Activated T-cell treated with anti-CD3 and anti-CD28 coated beads, Interleukin-2, amount 50 U/mL, for 24 hours (primary cell): ENCODE measurements at regions not wholly inside any gene's neighbourhood (a gene's known extent, or its start where the extent isn't known, plus 50 kb on each side); places are given as distances from the start of the nearest gene placed in this dataset.
"Not testable (repeated sequence)": the region's sequence is repeated elsewhere in the genome, so short reads cannot be mapped to it uniquely, and the experiment has no call there.

Experiments
- DNase-seq: peaks from one replicate; pipeline ENCODE4 v3.0.0-alpha.2; 2020
- H3K27ac Mint-ChIP-seq: 2 replicates; pipeline ENCODE4 v1.8.0; 2020; ENCODE audit warnings: mild to moderate bottlenecking, mixed read lengths
- H3K27me3 Mint-ChIP-seq: 2 replicates; pipeline ENCODE4 v1.8.0; 2020; ENCODE audit warnings: mixed read lengths
- H3K36me3 Mint-ChIP-seq: 2 replicates; pipeline ENCODE4 v1.8.0; 2020; ENCODE audit warnings: low read depth, mixed read lengths
- H3K4me1 Mint-ChIP-seq: 2 replicates; pipeline ENCODE4 v1.8.0; 2020; ENCODE audit warnings: low read depth, mixed read lengths
- H3K4me3 Mint-ChIP-seq: 2 replicates; pipeline ENCODE4 v1.8.0; 2020; ENCODE audit warnings: mild to moderate bottlenecking, moderate library complexity, mixed read lengths
- H3K9me3 Mint-ChIP-seq: 2 replicates; pipeline ENCODE4 v1.8.0; 2020; ENCODE audit warnings: mixed read lengths

GRCh38 chr17:16861152-16861551, 110.8 kb downstream of the TNFRSF13B start:
- not testable (repeated sequence) for DNase-seq, H3K4me1 Mint-ChIP-seq, H3K36me3 Mint-ChIP-seq, H3K4me3 Mint-ChIP-seq, H3K27me3 Mint-ChIP-seq, H3K27ac Mint-ChIP-seq, H3K9me3 Mint-ChIP-seq

DNA sequence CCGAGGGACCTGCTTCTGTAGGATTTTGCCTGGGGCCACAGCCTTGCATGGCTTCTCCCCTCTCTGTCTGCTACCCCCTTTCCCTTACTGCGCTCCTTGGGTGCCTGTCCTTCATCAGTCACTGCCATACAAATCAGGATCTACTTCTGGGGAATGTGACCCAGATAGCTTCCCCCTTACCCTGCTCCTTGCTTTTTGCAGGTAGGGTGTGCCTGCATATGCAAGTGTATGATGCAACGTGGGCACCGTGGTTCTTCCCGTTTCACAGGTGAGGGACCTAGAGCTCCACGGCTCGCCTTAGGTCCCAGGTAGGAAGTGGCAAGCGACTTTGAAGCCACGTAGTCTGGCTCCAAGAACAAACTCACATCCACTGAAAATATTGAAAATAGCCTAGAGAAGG, 111.5 kb downstream of the TNFRSF13B start:
- H3K27ac Mint-ChIP-seq, H3K27me3 Mint-ChIP-seq, H3K4me3 Mint-ChIP-seq, H3K36me3 Mint-ChIP-seq, DNase-seq, H3K9me3 Mint-ChIP-seq, H3K4me1 Mint-ChIP-seq: not testable (repeated sequence)

DNA sequence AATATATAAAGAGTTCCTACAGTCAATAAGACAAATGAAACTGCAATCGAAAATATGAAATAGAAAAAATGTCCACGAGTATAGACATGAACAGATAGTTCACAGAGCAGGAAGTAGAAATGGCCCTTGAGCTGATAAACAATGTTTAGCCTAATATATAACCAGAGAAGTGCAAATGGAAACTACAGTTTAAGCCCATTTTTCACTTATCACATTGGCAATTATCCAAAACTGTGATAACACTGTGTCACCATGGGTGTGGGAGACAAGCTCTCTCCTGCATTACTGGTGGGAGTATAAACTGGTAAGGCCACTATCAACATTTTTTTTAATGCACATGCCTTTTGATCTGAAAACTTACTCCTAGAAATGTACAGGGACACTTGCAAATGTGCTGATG, 112.4 kb downstream of the TNFRSF13B start:
- DNase-seq, H3K4me3 Mint-ChIP-seq: not testable (repeated sequence)

GRCh38 chr17:16857746-16858145, 114.2 kb downstream of the TNFRSF13B start:
- not testable (repeated sequence) for H3K9me3 Mint-ChIP-seq, H3K4me1 Mint-ChIP-seq, H3K27me3 Mint-ChIP-seq

More for the DNA sequence above, 112.4 kb downstream of the TNFRSF13B start:
- H3K27me3 Mint-ChIP-seq, H3K4me1 Mint-ChIP-seq, H3K27ac Mint-ChIP-seq, H3K36me3 Mint-ChIP-seq, H3K9me3 Mint-ChIP-seq: not testable (repeated sequence)

GRCh38 chr17:16856846-16857245, 115.1 kb downstream of the TNFRSF13B start:
- not testable (repeated sequence) for H3K27me3 Mint-ChIP-seq, H3K9me3 Mint-ChIP-seq, DNase-seq

More at GRCh38 chr17:16857746-16858145, 114.2 kb downstream of the TNFRSF13B start:
- H3K4me3 Mint-ChIP-seq, H3K27ac Mint-ChIP-seq, DNase-seq, H3K36me3 Mint-ChIP-seq: not testable (repeated sequence)

DNA sequence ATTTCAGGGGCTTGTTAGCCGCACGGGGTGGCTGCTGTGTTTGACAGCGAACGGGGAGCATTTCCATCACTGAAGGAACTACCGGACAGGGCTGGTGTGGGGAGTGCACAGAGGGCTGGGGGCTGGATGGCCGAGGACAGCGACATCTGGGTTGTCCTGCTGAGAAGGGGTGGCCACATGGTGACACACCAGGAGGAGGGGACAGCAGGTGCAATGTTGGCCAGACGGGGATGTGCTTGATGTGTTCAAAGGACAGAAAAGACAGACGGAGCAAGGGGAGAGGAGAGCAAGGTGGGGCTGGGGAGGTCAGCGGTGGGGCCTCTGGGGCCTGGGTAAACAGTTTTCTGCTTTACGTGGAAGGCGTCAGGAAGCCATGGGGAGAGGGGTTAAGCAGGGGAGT, 115.7 kb downstream of the TNFRSF13B start:
- not testable (repeated sequence) for H3K4me1 Mint-ChIP-seq, H3K36me3 Mint-ChIP-seq, DNase-seq, H3K9me3 Mint-ChIP-seq, H3K27me3 Mint-ChIP-seq, H3K27ac Mint-ChIP-seq, H3K4me3 Mint-ChIP-seq

More at GRCh38 chr17:16856846-16857245, 115.1 kb downstream of the TNFRSF13B start:
- H3K4me1 Mint-ChIP-seq, H3K4me3 Mint-ChIP-seq, H3K27ac Mint-ChIP-seq, H3K36me3 Mint-ChIP-seq: not testable (repeated sequence)

GRCh38 chr17:16854636-16855035, 117.3 kb downstream of the TNFRSF13B start:
- H3K9me3 Mint-ChIP-seq, DNase-seq, H3K4me1 Mint-ChIP-seq, H3K27ac Mint-ChIP-seq, H3K27me3 Mint-ChIP-seq, H3K4me3 Mint-ChIP-seq, H3K36me3 Mint-ChIP-seq: not testable (repeated sequence)

DNA sequence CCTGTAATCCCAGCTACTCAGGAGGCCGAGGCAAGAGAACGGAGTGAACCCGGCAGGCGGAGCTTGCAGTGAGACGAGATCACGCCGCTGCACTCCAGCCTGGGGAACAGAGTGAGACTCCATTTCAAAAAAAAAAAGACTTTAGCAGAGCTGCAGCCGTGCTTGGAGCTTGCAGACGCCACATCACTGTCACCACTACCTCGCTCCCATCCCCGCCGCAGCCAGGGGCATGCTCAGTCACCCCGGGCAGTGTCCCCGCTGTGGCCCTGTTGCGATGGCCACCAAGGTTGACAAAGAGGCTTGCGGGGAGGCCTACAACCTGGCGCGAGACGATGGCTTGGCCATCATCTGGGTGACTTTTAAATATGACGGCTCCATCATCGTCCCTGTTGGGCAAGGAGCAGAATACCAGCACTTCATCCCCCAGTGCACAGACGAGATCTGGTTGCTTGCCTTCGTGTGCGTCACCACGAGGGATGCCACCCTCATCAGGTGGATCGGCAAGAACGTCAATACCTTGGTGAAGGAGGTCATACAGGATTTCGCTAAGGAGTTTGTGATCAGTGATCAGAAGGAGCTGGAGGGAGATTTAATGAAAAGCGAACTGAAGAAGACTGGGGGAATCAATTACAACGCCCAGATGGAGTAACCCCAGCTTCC, 118.1 kb downstream of the TNFRSF13B start:
- no peaks in the 10 kb centered on the region for H3K27me3 Mint-ChIP-seq
- H3K4me3 Mint-ChIP-seq: no peak overlapping the region
- no peak overlapping the region for H3K27ac Mint-ChIP-seq
- H3K4me1 Mint-ChIP-seq: no peaks in the 10 kb centered on the region
- H3K9me3 Mint-ChIP-seq: no peaks in the 10 kb centered on the region
- DNase-seq: no peak
- H3K36me3 Mint-ChIP-seq: no peaks in the 10 kb centered on the region

GRCh38 chr17:16849861-16850260, 122.1 kb downstream of the TNFRSF13B start:
- H3K9me3 Mint-ChIP-seq, H3K4me3 Mint-ChIP-seq, H3K27me3 Mint-ChIP-seq, H3K27ac Mint-ChIP-seq, H3K4me1 Mint-ChIP-seq, H3K36me3 Mint-ChIP-seq, DNase-seq: not testable (repeated sequence)

GRCh38 chr17:16848997-16849396, 122.9 kb downstream of the TNFRSF13B start:
- H3K4me3 Mint-ChIP-seq, H3K4me1 Mint-ChIP-seq, H3K9me3 Mint-ChIP-seq, H3K27ac Mint-ChIP-seq, H3K27me3 Mint-ChIP-seq, H3K36me3 Mint-ChIP-seq, DNase-seq: not testable (repeated sequence)

GRCh38 chr17:16845098-16845497, 126.8 kb downstream of the TNFRSF13B start:
- not testable (repeated sequence) for H3K4me3 Mint-ChIP-seq, H3K4me1 Mint-ChIP-seq, H3K36me3 Mint-ChIP-seq, H3K9me3 Mint-ChIP-seq, DNase-seq, H3K27me3 Mint-ChIP-seq, H3K27ac Mint-ChIP-seq

- H3K4me1 Mint-ChIP-seq, H3K4me3 Mint-ChIP-seq, H3K27me3 Mint-ChIP-seq: not testable (repeated sequence)
These were observed 127.2 kb downstream of the TNFRSF13B start for GRCh38 chr17:16844669-16845068.

GRCh38 chr17:16843511-16843910, 128.4 kb downstream of the TNFRSF13B start:
- not testable (repeated sequence) for H3K9me3 Mint-ChIP-seq, H3K4me3 Mint-ChIP-seq, DNase-seq, H3K4me1 Mint-ChIP-seq, H3K36me3 Mint-ChIP-seq, H3K27ac Mint-ChIP-seq, H3K27me3 Mint-ChIP-seq

More at GRCh38 chr17:16844669-16845068, 127.2 kb downstream of the TNFRSF13B start:
- not testable (repeated sequence) for H3K36me3 Mint-ChIP-seq, H3K9me3 Mint-ChIP-seq, DNase-seq, H3K27ac Mint-ChIP-seq

GRCh38 chr17:16842346-16842745, 129.6 kb downstream of the TNFRSF13B start:
- not testable (repeated sequence) for H3K9me3 Mint-ChIP-seq, H3K36me3 Mint-ChIP-seq, H3K4me3 Mint-ChIP-seq, H3K27me3 Mint-ChIP-seq, DNase-seq, H3K4me1 Mint-ChIP-seq, H3K27ac Mint-ChIP-seq

- H3K4me1 Mint-ChIP-seq, H3K27ac Mint-ChIP-seq, H3K36me3 Mint-ChIP-seq, H3K27me3 Mint-ChIP-seq, DNase-seq, H3K4me3 Mint-ChIP-seq, H3K9me3 Mint-ChIP-seq: not testable (repeated sequence)
These were observed 130.0 kb downstream of the TNFRSF13B start for GRCh38 chr17:16841896-16842295.

GRCh38 chr17:16840219-16840618, 131.7 kb downstream of the TNFRSF13B start:
- H3K27me3 Mint-ChIP-seq: not testable (repeated sequence)

More at GRCh38 chr17:16840219-16840618, 131.7 kb downstream of the TNFRSF13B start:
- not testable (repeated sequence) for H3K36me3 Mint-ChIP-seq, H3K27ac Mint-ChIP-seq, H3K4me3 Mint-ChIP-seq, H3K9me3 Mint-ChIP-seq, H3K4me1 Mint-ChIP-seq, DNase-seq
